ENCODE measurements at regions not wholly inside any gene's neighbourhood (a gene's known extent, or its start where the extent isn't known, plus 50 kb on each side); places are given as distances from the start of the nearest gene placed in this dataset.

DNA sequence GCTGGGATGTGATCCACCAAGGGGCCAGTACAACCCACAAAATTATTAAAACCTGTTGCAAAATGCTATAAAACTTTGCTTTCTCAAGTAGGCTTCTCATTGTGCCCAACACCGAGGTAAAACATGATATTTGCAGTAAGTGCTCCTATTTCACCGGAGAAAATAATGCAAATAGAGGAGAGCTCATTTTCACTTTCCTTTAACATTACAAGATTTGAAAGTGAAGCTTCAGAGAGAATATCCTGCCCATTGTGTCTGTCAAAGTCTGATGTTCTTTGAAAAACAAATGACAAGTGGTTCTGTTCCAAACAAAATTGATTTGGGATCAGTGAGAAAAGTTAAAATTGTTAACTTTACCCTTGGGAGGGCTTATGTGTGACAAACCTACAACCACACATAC is 287.1 kb downstream of the KCNN2 start:
- DNase-seq, result no peak

DNA sequence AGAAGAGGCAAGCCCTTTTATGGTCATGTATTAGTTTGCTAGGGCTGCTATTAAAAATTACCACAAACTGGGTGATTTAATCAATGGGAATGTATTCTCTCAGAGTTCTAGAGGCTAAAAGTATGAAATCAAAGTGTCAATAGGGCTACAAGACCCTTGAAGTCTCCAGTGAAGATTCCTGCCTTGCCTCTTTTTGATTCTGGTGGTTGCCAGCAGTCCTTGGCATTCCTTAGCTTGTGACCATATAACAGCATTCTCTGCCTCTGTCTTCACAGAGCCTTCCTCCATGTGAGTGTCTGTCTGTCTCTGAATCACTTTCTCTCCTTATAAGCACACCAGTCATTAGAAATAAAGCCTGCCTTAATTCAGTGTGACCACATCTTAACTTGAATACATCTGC is 282.7 kb downstream of the KCNN2 start:
- DNase-seq, result no peak

DNA sequence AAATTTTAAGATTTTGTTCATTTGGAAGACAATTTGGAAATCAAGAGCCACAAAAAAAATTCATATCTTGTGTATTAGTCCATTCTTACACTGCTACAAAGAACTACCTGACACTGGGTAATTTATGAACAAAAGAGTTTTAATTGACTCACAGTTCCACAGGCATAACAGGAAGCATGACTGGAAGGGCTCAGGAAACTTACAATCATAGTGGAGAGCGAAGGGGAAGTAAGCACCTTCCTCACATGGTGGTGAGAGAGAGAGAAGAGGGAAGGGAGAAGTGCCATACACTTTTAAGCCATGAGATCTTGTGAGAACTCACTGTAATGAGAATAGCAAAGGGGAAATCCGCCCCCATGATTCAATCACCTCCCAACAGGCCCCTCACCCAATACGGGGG is 274.4 kb downstream of the KCNN2 start:
- DNase-seq, result no peak

DNA sequence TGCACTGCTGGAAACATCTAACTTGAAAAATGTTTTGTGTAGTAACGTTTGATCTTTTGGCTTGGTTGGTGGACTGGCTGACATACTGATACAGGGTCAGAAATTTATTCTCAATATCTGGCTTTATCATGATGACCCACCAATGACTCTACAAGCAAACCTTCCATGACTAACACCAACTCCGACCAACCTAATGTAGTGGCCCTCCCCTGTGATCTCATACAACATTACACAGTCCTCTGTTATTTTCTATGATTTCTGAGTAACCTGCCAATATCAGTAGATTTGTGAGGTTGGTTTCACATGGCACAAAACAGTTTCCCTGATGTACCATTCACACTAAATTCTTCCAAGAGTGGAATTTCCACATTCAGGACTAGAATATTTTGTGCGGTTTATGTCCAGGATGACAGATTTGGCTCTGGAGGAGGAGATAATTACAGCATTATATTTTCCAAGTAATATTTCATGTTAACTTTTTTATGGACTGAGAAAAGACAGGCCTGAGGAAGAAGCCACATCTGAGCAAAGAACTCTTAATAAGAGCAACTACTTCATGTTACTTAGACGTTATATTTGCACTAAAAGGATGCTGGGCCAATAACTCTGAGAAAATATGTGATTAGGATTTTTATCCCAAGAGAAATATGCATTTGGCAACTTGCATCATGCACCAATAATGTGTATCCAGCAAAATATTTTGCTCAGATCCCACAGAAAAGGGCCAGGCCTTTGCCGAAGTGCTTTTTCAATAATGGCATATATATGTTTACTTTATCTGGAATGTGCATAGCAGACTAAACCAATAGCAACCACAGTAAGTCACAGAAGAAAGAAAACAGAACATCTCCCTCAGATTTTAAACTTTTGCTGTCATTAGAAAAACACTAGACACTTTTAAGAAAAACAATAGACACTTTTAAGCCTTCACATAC is 273.4 kb downstream of the KCNN2 start:
- DNase-seq, result no peak

DNA sequence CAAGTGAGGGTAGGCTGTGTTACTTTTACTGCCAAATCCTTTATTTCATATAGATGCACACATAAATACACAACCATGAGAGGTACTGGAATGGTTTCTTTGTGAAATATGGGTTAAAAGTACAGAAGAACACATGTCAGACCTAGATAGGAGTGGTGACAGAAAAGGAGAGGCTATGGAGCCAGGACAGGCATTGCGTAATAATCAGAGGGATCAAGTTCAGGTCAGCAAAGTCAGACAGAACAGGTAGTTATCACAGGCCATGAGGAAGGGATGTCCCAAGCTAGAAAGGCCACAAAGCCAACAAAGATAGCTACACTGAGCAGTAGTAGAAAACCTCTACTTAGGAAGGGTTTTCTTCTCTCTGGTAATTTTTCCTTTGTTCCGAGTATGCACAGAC is 272.6 kb downstream of the KCNN2 start:
- DNase-seq, result no peak

DNA sequence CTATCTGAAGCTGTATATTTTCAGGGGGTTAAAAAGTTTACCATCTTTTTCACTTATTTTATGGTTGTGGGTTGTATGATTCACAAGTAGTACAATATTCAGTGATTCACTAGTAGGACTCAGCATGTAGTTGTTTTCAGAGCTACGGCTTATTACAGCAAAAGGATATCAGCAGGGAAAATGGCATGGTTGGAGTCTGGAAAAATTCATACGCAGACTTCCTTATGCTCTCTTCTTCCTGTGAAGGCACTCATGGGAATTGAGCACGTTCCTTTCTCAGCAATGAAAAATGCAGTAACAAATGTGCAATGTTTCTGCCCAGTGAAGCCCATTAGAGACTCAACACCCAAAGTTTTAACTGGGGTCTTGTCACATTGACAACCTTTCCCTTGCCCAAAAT is 250.5 kb downstream of the KCNN2 start:
- no peak for DNase-seq

DNA sequence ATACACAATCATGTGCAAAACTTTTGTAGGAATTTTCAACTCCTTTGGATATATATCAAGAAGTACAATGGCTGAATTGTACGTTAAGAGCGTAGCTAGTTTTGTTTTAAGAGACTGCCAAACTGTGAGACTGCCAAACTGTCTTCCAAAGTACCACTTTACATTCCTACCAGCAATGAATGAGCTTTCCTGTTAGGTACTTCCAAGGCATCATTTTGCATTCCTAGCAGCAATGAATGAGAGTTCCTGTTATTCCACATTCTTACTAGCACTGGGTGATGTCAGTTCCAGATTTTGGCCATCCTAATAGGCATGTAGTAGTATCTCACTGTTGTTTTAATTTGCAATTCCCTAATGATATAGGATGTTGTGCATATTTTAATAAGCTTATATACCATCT is 219.3 kb downstream of the KCNN2 start:
- no peak for DNase-seq

DNA sequence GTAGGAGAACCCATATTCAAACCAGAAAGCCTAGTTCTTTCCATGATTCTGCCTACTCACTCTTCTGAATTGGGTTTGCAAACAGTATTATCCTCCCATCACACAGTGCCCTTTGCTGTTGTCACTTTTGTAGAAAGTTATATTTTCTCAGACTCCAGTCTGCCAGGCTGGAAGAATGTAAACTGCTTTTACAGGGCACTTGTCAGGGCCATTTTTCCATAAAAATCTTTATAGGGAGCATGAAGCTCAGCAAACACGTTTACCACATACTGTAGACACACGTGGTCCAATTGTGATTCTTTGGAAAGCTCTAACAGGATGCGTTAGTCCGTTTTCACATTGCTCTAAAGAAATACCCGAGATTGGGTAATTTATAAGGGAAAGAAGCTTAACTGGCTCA is 204.0 kb downstream of the KCNN2 start:
- no peak for DNase-seq

DNA sequence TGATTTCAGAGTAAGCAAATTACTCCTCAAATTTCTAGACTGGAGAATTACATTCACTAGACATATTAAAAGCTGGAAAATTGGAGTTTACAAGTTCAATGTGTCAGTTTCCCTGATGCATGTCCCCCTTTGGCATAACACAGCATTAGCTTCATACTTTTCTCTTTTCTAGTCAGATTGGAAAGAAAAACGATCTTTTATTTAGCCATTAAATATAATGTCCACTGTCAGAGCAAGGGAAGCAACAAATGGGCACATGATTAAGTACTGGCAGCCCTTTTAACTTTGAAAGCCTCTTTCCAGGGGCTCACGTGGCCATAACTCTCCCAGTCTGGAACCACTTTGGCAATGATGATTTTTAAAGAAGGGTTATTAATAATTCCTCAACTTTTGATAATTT is 203.3 kb downstream of the KCNN2 start:
- DNase-seq, result no peak

DNA sequence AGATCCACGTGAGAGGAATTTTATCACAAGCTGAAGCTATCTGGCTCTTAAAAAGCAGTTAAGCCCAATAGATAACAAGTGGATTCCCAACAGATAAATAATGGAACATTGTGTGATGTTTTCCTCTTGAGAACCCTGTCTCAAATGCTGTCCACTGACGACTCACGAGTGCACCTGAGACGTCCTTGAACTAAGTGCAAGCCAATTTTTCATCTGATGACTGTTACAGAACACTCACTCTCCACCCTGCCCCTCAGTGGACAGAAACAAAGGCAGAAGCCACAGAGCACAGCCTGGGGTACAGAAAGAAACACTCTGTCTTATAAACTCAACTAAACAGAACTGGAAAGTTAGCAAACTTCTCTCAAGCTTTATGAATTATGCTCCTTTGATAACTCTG is 199.5 kb downstream of the KCNN2 start:
- no peak for DNase-seq

Measured in CD4-positive, alpha-beta T cell treated with Interleukin-1 beta for 1 hour (primary cell).